ENCODE measurements at regions not wholly inside any gene's neighbourhood (a gene's known extent, or its start where the extent isn't known, plus 50 kb on each side); places are given as distances from the start of the nearest gene placed in this dataset.
"Not testable (repeated sequence)": the region's sequence is repeated elsewhere in the genome, so short reads cannot be mapped to it uniquely, and the experiment has no call there.

- DNase-seq = not testable (repeated sequence)
Observed at GRCh38 chr6:21282360-21282759, 311.2 kb upstream of the SOX4 start.

- DNase-seq = no peak
Observed at GRCh38 chr6:21284166-21284565, 309.4 kb upstream of the SOX4 start.

- DNase-seq = no peak
Observed at GRCh38 chr6:21284706-21285105, 308.8 kb upstream of the SOX4 start.

GRCh38 chr6:21294144-21294543 is 299.4 kb upstream of the SOX4 start:
- no peak for DNase-seq

- DNase-seq = no peak
Observed at GRCh38 chr6:21295506-21296240, 297.9 kb upstream of the SOX4 start.

GRCh38 chr6:21297665-21298064 is 295.9 kb upstream of the SOX4 start:
- DNase-seq = no peak

- DNase-seq = no peak
Observed at GRCh38 chr6:21299216-21299615, 294.3 kb upstream of the SOX4 start.

- no peak for DNase-seq
Observed at GRCh38 chr6:21300439-21300838, 293.1 kb upstream of the SOX4 start.

- DNase-seq = no peak
Observed at GRCh38 chr6:21305893-21306332, 287.6 kb upstream of the SOX4 start.

GRCh38 chr6:21306546-21306945 is 287.0 kb upstream of the SOX4 start:
- no peak for DNase-seq

- no peak for DNase-seq
Observed at GRCh38 chr6:21309807-21310221, 283.7 kb upstream of the SOX4 start.

GRCh38 chr6:21310568-21311140 is 282.9 kb upstream of the SOX4 start:
- DNase-seq = no peak

GRCh38 chr6:21312118-21312517 is 281.4 kb upstream of the SOX4 start:
- DNase-seq = no peak

- DNase-seq = no peak
Observed at GRCh38 chr6:21317642-21318041, 275.9 kb upstream of the SOX4 start.

GRCh38 chr6:21321076-21321475 is 272.5 kb upstream of the SOX4 start:
- no peak for DNase-seq

- no peak for DNase-seq
Observed at GRCh38 chr6:21321531-21321930, 272.0 kb upstream of the SOX4 start.

GRCh38 chr6:21323577-21323976 is 270.0 kb upstream of the SOX4 start:
- DNase-seq = no peak

GRCh38 chr6:21325201-21325856 is 268.2 kb upstream of the SOX4 start:
- peak; percentile 58 for DNase-seq

- no peak for DNase-seq
Observed at GRCh38 chr6:21327326-21328112, 266.0 kb upstream of the SOX4 start.

GRCh38 chr6:21331235-21331634 is 262.3 kb upstream of the SOX4 start:
- no peak for DNase-seq

- DNase-seq = no peak
Observed at GRCh38 chr6:21332077-21332476, 261.5 kb upstream of the SOX4 start.

- no peak for DNase-seq
Observed at GRCh38 chr6:21332660-21333059, 260.9 kb upstream of the SOX4 start.

GRCh38 chr6:21333715-21334114 is 259.8 kb upstream of the SOX4 start:
- no peak for DNase-seq
